ENCODE measurements at regions not wholly inside any gene's neighbourhood (a gene's known extent, or its start where the extent isn't known, plus 50 kb on each side); places are given as distances from the start of the nearest gene placed in this dataset.
A peak's percentile ranks its signal among the peaks of the same experiment; 100 is the strongest.
"Not testable (repeated sequence)": the region's sequence is repeated elsewhere in the genome, so short reads cannot be mapped to it uniquely, and the experiment has no call there.

- no peak for DNase-seq (ENCODE audit: low spot score)
These were observed 324.9 kb downstream of the NAF1 start for GRCh38 chr4:162841753-162842152.

DNA sequence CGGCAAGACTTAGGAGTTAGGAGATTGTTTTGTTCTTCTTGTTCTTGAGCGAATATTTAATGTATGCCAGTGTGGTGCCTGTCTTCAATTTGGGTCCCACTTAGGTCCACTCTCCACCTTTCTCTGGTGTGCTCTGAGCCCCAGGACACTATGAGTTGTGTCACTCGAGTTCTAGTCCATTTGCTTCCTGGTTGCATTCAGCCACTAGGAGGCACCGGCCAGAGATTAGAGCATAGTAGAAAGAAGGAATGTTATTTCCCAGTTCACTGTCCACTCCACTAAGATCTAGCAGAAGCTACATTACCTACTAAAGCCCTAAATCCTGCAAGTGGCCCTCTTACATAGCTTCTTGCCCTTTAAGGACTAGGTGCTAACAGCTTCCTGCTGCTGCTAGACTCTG, 326.9 kb downstream of the NAF1 start:
- no peak for DNase-seq (ENCODE audit: low spot score)

DNA sequence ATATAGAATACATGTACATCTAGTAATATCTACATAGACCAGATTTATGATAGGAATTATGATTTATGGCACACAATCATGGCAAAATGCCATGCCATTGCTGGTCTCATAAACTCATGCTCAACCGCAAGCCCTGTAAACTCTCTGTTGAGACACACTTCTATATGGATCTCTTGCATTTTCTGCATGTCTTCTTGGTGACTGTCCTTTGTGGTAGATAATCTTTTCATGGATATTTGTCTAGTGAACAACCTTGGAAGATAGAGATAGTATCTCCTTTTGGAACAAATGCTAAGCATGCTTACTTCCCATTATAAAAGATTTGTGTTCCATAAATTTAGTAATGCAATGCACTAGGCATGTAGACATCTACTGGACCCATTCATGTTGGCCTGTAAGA, 328.0 kb downstream of the NAF1 start:
- peak; percentile 39 for DNase-seq (ENCODE audit: low spot score)

DNA sequence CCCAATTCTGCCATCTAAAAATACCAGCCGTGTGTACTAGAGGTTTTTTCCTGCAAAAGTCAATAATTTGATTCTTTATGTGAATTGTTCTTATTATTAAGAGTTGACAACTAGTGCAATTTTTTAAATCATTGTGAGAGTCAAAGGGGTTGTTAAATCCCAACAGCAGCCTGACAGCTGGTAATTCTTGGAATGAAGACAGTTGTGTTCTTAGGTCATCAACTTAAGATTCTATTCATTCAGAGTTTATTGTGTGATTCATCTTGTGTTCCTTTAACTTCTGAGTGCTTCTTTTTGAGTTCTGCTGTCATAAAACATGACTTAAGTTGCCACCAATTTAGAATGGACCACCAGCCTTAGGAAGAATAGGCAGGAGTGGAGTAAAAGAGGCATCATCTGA, 329.0 kb downstream of the NAF1 start:
- DNase-seq (ENCODE audit: low spot score): no peak

- DNase-seq (ENCODE audit: low spot score): no peak
These were observed 329.4 kb downstream of the NAF1 start for GRCh38 chr4:162837241-162837640.

DNA sequence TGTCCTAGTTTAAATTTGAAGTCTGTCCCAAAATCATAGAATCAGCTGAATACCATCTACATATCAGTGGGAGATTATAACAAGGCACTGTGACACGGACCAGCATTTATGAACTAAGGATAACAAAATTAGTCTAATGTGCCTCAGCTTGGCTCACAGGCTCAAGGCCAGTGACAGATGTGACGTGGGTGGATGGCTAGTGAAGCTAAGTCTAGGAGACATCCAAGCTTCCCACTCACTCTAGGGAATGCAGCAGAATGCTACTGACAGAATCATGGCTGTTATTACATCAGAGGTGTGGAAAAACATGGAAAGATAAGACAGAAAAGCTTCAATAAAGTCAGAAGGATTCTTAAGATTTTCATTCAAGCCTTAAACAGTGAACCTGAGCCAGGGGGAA, 329.9 kb downstream of the NAF1 start:
- DNase-seq (ENCODE audit: low spot score): no peak

DNA sequence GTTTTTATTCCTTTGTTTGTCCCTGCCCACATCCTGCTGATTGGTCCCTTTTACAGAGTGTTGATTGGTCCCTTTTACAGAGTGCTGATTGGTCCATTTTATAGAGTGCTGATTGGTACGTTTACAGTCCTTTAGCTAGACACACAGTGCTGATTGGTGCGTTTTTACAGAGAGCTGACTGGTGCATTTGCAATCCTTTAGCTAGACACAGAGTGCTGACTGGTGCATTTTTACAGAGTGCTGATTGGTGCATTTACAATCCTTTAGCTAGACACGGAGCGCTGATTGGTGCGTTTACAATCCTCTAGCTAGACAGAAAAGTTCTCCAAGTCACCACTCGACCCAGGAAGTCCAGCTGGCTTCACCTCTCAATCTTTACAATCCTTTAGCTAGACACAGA, 330.4 kb downstream of the NAF1 start:
- not testable (repeated sequence) for DNase-seq (ENCODE audit: low spot score)

DNA sequence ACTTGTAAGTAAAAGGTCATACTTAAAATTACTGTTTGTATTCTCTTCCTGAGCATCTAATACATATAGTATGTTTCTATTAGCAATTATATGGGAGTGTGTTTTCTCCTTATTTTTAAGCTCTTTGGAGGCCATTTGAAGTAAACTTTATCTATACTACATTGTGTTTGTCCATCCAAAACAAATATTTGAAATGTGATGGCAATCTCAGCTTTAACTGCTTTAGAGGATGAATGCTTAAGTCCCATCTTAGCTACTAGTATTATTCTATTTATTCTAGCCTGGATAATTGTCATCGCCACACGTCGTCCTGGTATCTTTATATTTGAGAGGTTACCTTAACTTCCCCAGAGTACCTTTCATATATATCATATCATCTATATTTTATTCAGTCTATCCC, 335.8 kb downstream of the NAF1 start:
- no peak for DNase-seq (ENCODE audit: low spot score)

- not testable (repeated sequence) for DNase-seq (ENCODE audit: low spot score)
These were observed 349.3 kb downstream of the NAF1 start for GRCh38 chr4:162817374-162817773.

GRCh38 chr4:162804351-162804924, 362.3 kb downstream of the NAF1 start:
- no peak for DNase-seq (ENCODE audit: low spot score)

DNA sequence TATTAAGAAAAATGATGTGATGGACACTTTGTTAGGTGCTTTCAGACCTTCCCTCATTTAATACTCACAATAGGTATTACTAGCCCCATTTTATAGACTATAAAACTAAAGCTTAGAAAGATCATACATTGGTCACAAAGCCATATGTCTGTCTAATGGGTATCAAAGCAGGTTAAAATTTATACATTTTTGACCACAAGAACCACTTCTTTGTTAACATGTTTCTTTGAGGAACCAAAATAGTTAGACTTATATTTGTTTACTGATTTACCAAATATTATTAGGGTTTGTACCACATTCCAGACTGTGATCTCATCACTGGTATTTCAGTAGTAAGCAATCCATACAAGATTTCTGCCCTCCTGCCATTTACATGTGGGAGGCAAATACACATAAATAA, 363.3 kb downstream of the NAF1 start:
- DNase-seq (ENCODE audit: low spot score): no peak

- DNase-seq (ENCODE audit: low spot score): no peak
These were observed 369.6 kb downstream of the NAF1 start for GRCh38 chr4:162797108-162797507.

DNA sequence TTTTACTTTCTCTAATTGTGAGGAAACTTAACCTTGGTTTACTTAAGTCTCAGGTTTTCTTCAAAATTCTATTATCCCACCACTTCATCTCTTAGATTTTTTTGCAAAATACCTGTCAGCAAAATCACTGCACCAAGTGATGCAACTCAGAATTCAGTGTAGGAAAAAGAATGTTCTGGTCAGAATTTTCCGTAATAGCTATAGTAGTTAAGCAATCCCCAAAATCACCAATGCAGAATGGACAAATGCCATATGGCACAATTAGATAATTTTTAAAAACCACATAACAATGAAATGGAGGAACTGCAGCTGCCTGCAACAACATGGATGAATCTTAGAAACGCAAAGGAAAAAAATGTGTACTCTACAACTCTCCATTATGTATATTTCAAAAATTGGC, 373.1 kb downstream of the NAF1 start:
- no peak for DNase-seq (ENCODE audit: low spot score)

DNA sequence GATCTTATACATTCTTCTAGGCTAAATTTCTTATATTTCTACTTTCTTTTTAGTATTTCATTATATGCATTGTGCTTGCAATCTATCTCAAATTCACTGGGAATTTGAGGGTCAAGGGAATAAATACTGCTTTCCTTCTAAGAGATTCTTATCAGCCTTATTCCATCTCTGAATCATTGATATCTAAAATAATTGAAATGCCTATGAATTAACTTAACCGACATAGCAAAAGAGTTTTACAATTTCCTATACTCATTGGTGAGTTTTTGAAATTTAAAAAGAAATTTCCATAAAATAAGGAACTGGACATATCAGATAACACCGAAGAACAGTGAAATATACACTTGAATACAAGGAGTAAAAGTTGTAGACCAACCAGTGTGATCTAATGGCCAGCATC, 373.7 kb downstream of the NAF1 start:
- DNase-seq (ENCODE audit: low spot score): no peak

DNA sequence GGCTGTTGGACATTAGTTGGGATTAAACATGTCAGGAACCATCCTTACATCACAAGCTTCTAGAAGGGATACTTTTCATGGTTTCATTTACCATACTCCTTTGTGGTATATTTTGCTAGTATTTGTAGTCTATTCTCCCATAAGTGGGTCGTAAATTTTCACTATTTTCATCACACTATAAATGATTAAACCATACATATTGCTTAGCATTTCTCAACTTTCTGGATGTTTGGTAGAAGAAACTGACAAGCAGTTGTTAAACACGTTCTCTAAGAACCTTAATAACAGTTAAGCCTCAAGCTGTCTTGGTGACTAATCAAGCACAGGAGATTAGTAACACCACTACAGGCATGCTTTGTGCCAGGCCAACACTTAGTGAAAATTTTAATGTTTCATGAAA, 375.5 kb downstream of the NAF1 start:
- no peak for DNase-seq (ENCODE audit: low spot score)

DNA sequence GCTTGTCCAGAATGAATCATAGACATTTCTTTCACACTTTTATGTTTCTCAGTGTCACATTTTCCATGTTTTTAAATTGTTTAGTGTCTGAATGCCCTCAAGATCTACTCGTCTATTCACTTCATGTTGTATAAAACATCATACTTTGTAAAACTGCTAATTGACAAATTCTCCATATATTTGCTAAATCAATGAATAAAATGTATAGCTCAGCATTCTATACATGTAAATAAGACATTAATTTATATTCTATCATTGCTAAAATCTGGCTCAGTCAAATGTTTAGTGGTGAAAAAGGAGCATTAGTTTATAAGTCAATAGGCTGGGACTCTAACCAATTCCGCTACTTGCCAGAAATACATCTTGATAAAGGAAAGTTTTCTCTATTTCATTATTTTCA, 379.6 kb downstream of the NAF1 start:
- DNase-seq (ENCODE audit: low spot score): no peak

DNA sequence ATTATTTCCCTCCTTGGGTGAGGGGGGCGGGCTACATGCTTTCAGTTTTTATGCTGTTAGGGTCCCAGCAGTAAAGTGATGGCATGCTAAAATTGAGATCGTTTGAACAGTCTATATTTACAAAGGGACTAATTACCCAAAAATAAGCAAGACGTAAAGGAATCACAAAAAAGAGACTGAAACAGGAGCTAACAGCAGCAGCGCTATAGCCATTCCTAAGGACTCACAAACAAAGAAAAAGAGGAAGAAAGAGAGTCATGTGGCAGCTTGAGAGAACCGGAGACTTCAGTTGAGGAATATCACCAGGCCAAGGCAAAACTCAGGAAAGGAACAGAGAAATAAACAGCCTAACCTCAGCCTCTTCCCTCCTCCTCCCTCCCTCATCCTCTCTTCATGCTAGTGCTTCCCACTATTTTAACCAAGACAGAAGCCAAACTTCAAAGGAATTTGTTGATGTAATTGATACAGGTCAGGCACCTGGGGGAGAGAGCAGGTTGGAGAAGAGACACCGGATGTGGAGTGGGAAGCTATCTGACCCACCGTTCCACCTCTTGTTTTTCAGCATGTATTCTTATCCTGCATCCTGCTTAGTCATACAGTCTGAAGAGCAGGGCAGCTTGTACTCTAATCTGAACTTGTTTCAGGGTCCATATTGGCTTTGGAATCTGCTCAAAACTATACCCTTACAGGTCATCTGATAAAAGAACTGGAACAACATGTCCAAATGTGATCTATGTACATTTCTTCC, 383.7 kb downstream of the NAF1 start:
- no peak for DNase-seq (ENCODE audit: low spot score)

DNA sequence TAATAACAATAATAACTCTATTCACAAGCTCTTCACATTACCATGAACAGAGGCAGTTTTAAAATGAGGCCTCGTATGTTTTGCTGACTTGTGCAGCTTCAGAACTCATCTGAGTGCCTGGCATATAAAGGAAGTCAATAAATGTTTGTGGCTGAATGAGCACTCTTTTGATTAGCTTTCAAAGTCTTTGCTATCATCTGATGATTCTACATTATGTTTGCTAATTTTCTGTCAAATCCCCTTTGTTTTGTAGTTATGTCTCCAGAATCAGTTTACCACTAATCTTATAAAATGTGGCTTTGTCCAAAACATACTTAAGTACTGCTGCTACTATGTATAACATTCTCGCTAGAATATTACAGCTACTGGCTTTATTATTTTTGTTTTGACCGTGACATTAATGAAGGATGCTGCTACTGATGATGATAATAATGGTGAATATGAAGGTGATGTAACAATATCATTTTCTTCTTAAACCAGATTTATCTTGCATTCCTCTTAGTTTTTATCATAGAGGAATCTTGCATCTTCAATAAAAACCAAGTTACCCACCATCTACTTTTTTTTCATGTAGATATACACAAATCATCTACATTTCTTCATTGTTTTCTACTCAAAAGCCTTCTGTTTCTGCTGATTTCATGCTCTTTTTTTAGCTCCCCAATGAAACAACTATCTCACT, 384.5 kb downstream of the NAF1 start:
- no peak for DNase-seq (ENCODE audit: low spot score)

- DNase-seq (ENCODE audit: low spot score): no peak
These were observed 395.8 kb downstream of the NAF1 start for GRCh38 chr4:162770761-162771490.

DNA sequence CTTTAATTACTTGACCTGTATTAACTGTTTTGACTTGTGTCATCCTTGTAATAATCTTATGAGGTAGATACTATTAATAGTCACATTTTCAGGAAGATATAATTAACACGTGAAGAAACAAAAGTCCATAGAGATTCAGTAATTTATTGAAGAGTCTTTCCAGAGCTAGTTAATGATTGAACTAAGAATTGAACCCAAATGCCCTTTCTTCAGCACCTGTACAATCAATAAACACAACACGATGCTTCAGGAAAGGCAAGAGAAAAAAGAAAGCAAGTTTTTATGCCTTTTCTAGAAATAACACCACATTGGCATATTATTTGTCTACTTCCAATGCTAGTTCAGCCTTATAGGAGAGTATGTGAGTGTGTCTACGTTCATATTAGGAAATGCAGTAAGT, 399.6 kb downstream of the NAF1 start:
- DNase-seq (ENCODE audit: low spot score): no peak

DNA sequence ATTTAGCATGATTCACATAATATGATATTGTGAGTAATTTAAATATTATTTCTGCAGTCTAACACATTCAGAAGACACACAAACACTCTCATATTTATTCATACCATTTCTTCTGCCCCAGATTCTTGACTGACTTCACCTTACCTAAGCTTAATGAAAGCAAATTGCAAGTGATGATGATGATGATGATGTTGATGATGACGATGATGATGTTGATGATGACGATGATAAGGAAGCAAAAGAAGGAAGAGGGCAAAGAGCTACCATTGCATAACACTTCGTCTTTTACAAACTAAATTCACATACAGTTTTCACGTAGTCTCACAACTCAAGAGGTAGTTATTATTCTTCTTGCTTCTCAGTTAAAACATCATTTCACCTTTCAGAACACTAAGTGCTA, 404.7 kb downstream of the NAF1 start:
- no peak for DNase-seq (ENCODE audit: low spot score)

- DNase-seq (ENCODE audit: low spot score): not testable (repeated sequence)
These were observed 426.5 kb downstream of the NAF1 start for GRCh38 chr4:162740228-162740627.

Data from HT-29 (cell line).